H9 (cell line): ENCODE measurements at regions not wholly inside any gene's neighbourhood (a gene's known extent, or its start where the extent isn't known, plus 50 kb on each side); places are given as distances from the start of the nearest gene placed in this dataset.

Experiments used
- DNase-seq: peaks from one replicate; pipeline ENCODE4 v3.0.0-alpha.2; 2017
- H2AFZ ChIP-seq: one replicate; pipeline ENCODE4 v1.6.1; 2013; ENCODE audit warnings: mild to moderate bottlenecking, low read length, control low read depth, moderate library complexity
- H2AK5ac ChIP-seq: 2 replicates; pipeline ENCODE4 v1.6.1; 2013; ENCODE audit warnings: low read length, control low read depth, mixed read lengths; ENCODE audit not compliant: insufficient read length
- H2BK120ac ChIP-seq: one replicate; pipeline ENCODE4 v1.6.1; 2013; ENCODE audit warnings: low read depth, mild to moderate bottlenecking, low read length, control low read depth, inconsistent platforms; ENCODE audit not compliant: poor library complexity, severe bottlenecking
- H2BK12ac ChIP-seq: 2 replicates; pipeline ENCODE4 v1.6.1; 2013; ENCODE audit warnings: low read length, control low read depth, mixed read lengths, low read depth; ENCODE audit not compliant: insufficient read length
- H2BK15ac ChIP-seq: 2 replicates; pipeline ENCODE4 v1.6.1; 2013; ENCODE audit warnings: low read depth, low read length, control low read depth
- H2BK20ac ChIP-seq: one replicate; pipeline ENCODE4 v1.6.1; 2013; ENCODE audit warnings: low read depth, mild to moderate bottlenecking, low read length, control low read depth, inconsistent platforms; ENCODE audit not compliant: poor library complexity, severe bottlenecking
- H2BK5ac ChIP-seq: 2 replicates; pipeline ENCODE4 v1.6.1; 2013; ENCODE audit warnings: low read length, control low read depth, mixed read lengths; ENCODE audit not compliant: insufficient read length
- H3K14ac ChIP-seq: 2 replicates; pipeline ENCODE4 v1.6.1; 2013; ENCODE audit warnings: low read length, control low read depth; ENCODE audit not compliant: insufficient read depth
- H3K18ac ChIP-seq: 2 replicates; pipeline ENCODE4 v1.6.1; 2013; ENCODE audit warnings: low read depth, mild to moderate bottlenecking, mixed read lengths, low read length, control low read depth; ENCODE audit not compliant: insufficient read length
- H3K23ac ChIP-seq: 2 replicates; pipeline ENCODE4 v1.6.1; 2013; ENCODE audit warnings: low read length, control low read depth, mixed read lengths, low read depth; ENCODE audit not compliant: insufficient read length
- H3K23me2 ChIP-seq: 2 replicates; pipeline ENCODE4 v1.6.1; 2013; ENCODE audit warnings: low read depth, mild to moderate bottlenecking, mixed read lengths, low read length, control low read depth; ENCODE audit not compliant: insufficient read length, poor library complexity, severe bottlenecking
- H3K27ac ChIP-seq: 2 replicates; pipeline ENCODE4 v1.5.1; 2013; ENCODE audit warnings: low read length, control low read depth, mixed read lengths, low read depth; ENCODE audit not compliant: insufficient read length
- H3K27me3 ChIP-seq: 2 replicates; pipeline ENCODE4 v1.6.1; 2013; ENCODE audit warnings: low read length, control low read depth, inconsistent platforms; ENCODE audit not compliant: insufficient read depth
- H3K4ac ChIP-seq: 2 replicates; pipeline ENCODE4 v1.6.1; 2013; ENCODE audit warnings: low read depth, mild to moderate bottlenecking, control low read depth, inconsistent platforms, low read length, moderate library complexity
- H3K4me1 ChIP-seq: 2 replicates; pipeline ENCODE4 v1.6.1; 2013; ENCODE audit warnings: low read length, control low read depth, inconsistent platforms; ENCODE audit not compliant: insufficient read depth
- H3K4me2 ChIP-seq: 2 replicates; pipeline ENCODE4 v1.6.1; 2013; ENCODE audit warnings: low read length, control low read depth, mixed read lengths; ENCODE audit not compliant: insufficient read length, insufficient read depth
- H3K56ac ChIP-seq: 2 replicates; pipeline ENCODE4 v1.6.1; 2013; ENCODE audit warnings: low read depth, mild to moderate bottlenecking, mixed read lengths, low read length, control low read depth; ENCODE audit not compliant: insufficient read length
- H3K79me1 ChIP-seq: 2 replicates; pipeline ENCODE4 v1.6.1; 2013; ENCODE audit warnings: low read depth, mild to moderate bottlenecking, moderate library complexity, low read length, control low read depth, inconsistent platforms; ENCODE audit not compliant: insufficient read depth, poor library complexity, severe bottlenecking
- H3K79me2 ChIP-seq: 2 replicates; pipeline ENCODE4 v1.6.1; 2013; ENCODE audit warnings: low read length, control low read depth, inconsistent platforms; ENCODE audit not compliant: insufficient read depth
- H3K9ac ChIP-seq: 2 replicates; pipeline ENCODE4 v1.6.1; 2013; ENCODE audit warnings: low read length, control low read depth, mixed read lengths; ENCODE audit not compliant: insufficient read length; ENCODE audit errors: extremely low read depth
- H3K9me3 ChIP-seq: one replicate; pipeline ENCODE4 v1.6.1; 2013; ENCODE audit warnings: low read depth, low read length, inconsistent platforms; ENCODE audit not compliant: control insufficient read depth
- H3T11ph ChIP-seq: one replicate; pipeline ENCODE4 v1.6.1; 2013; ENCODE audit warnings: mild to moderate bottlenecking, low read length, control low read depth, inconsistent platforms
- H4K20me1 ChIP-seq: one replicate; pipeline ENCODE4 v1.6.1; 2013; ENCODE audit not compliant: control insufficient read depth, insufficient read length, insufficient read depth
- H4K5ac ChIP-seq: 2 replicates; pipeline ENCODE4 v1.6.1; 2013; ENCODE audit warnings: low read depth, mild to moderate bottlenecking, mixed read lengths, low read length, control low read depth; ENCODE audit not compliant: insufficient read length
- H4K8ac ChIP-seq: replicated peaks from 2 replicates; pipeline ENCODE4 v1.6.1; 2013; ENCODE audit warnings: low read length, control low read depth, mixed read lengths, low read depth; ENCODE audit not compliant: insufficient read length
- H4K91ac ChIP-seq: 2 replicates; pipeline ENCODE4 v1.6.1; 2013; ENCODE audit warnings: low read depth, mild to moderate bottlenecking, moderate library complexity, mixed read lengths, low read length, control low read depth; ENCODE audit not compliant: insufficient read length
- H3K27ac Mint-ChIP-seq, 3 experiments: 2 replicates in 2 of 3; 3 replicates in 1 of 3; pipeline ENCODE4 v1.8.0; 2020 to 2021; ENCODE audit warnings: mixed read lengths in 3 of 3, mild to moderate bottlenecking in 1 of 3, moderate library complexity in 1 of 3
- H3K27me3 Mint-ChIP-seq: 2 replicates; pipeline ENCODE4 v1.8.0; 2021; ENCODE audit warnings: low read depth, mild to moderate bottlenecking, moderate library complexity, mixed read lengths
- H3K36me3 Mint-ChIP-seq, 3 experiments: 2 replicates in 2 of 3; 3 replicates in 1 of 3; pipeline ENCODE4 v1.8.0; 2020 to 2021; ENCODE audit warnings: low read depth in 3 of 3, mixed read lengths in 3 of 3; ENCODE audit not compliant: insufficient read depth in 1 of 3
- H3K4me1 Mint-ChIP-seq, 2 experiments: 2 replicates each; pipeline ENCODE4 v1.8.0; 2020; ENCODE audit warnings: mixed read lengths in 2 of 2
- H3K4me3 Mint-ChIP-seq, 2 experiments: 2 replicates in 1 of 2; 3 replicates in 1 of 2; pipeline ENCODE4 v1.8.0; 2020 to 2021; ENCODE audit warnings: mild to moderate bottlenecking in 2 of 2, mixed read lengths in 2 of 2, moderate library complexity in 1 of 2
- H3K9me3 Mint-ChIP-seq, 2 experiments: 2 replicates in 1 of 2; 3 replicates in 1 of 2; pipeline ENCODE4 v1.8.0; 2020; ENCODE audit warnings: mild to moderate bottlenecking in 2 of 2, mixed read lengths in 2 of 2, moderate library complexity in 1 of 2
- WGBS: extraction: QIAGEN DNeasy Blood & Tissue Kit; methylation state at CpG from one replicate; pipeline ENCODE4 v1.1.7; 2013; ENCODE audit warnings: missing lambda C conversion rate, low lambda C conversion rate, mixed read lengths; ENCODE audit not compliant: insufficient read length; ENCODE audit errors: extremely low coverage; 5-methylcytosine and 5-hydroxymethylcytosine counted together
- TF ChIP-seq, protein P1 (sequence below): fragments of 200-600 bp; sonication (generic); conservative IDR thresholded peaks from 3 replicates; pipeline ENCODE4 v1.8.0; 2021; ENCODE audit warnings: antibody characterized with exemption, mild to moderate bottlenecking

DNA sequence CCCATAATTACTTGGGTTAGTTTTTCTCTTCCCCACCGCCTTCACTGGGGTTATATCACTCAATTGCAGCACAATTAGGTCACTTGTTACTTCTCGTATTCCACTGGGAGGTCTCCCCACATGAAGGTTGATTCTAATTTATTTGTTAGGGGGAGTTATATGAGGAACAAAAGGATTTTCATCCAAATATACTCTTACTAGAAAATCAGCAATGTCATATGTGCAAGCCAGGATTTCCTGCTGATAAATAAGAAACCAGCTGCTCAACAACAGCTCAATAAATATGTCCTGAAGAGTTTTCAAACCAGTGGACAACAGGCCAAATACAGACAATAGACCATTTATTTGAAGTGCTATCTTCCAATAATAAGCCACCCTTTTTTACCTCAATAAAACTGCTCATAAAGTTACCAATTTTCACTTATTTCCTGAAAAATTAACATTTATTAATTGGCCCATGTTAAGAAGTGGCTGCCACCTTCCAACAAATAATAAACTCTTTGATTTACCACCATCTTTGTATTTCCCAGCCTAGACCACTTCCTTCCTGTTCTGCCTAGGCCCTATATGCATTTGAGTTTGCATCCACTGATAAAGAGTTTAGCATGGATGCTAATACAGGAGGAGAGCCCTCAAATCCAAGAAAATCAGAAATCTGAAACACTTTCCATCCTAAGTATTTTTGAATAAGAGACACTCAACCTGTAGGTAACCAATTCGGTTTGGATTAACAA, 184.4 kb upstream of the SLC39A10 start:
- no peak overlapping the region for H3K23ac ChIP-seq
- H3K23me2 ChIP-seq: no peaks in the 10 kb centered on the region
- H3K18ac ChIP-seq: no peak overlapping the region
- H3K56ac ChIP-seq: no peak overlapping the region
- no peak for DNase-seq
- H3K4me2 ChIP-seq: no peak overlapping the region
- 0 out of 2 replicates have a peak, but pooled peaks cover 2% of the 10 kb centered on the region for H3K27me3 Mint-ChIP-seq
- H3K79me1 ChIP-seq: no peaks in the 10 kb centered on the region
- no peak overlapping the region for H3K9ac ChIP-seq
- TF ChIP-seq, protein P1, sequence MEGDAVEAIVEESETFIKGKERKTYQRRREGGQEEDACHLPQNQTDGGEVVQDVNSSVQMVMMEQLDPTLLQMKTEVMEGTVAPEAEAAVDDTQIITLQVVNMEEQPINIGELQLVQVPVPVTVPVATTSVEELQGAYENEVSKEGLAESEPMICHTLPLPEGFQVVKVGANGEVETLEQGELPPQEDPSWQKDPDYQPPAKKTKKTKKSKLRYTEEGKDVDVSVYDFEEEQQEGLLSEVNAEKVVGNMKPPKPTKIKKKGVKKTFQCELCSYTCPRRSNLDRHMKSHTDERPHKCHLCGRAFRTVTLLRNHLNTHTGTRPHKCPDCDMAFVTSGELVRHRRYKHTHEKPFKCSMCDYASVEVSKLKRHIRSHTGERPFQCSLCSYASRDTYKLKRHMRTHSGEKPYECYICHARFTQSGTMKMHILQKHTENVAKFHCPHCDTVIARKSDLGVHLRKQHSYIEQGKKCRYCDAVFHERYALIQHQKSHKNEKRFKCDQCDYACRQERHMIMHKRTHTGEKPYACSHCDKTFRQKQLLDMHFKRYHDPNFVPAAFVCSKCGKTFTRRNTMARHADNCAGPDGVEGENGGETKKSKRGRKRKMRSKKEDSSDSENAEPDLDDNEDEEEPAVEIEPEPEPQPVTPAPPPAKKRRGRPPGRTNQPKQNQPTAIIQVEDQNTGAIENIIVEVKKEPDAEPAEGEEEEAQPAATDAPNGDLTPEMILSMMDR: no peak
- no peak overlapping the region for H2BK15ac ChIP-seq
- no peaks in the 10 kb centered on the region for H3K9me3 ChIP-seq
- no peaks in the 10 kb centered on the region for H3K4me1 ChIP-seq
- no peak overlapping the region for H2BK12ac ChIP-seq
- no peaks in the 10 kb centered on the region for H3K4me1 Mint-ChIP-seq
- H3K36me3 Mint-ChIP-seq: no peaks in the 10 kb centered on the region; a peak in 1 of 7 replicates
- no peak overlapping the region for H3K4ac ChIP-seq
- no peak overlapping the region for H4K91ac ChIP-seq
- H2BK120ac ChIP-seq: no peak overlapping the region
- no peak overlapping the region for H3T11ph ChIP-seq
- H4K8ac ChIP-seq: no peak overlapping the region
- H3K4me3 Mint-ChIP-seq: no peak overlapping the region
- H4K20me1 ChIP-seq: no peaks in the 10 kb centered on the region
- H3K14ac ChIP-seq: no peak overlapping the region
- no peak overlapping the region for H2AK5ac ChIP-seq
- no peaks in the 10 kb centered on the region for H3K9me3 Mint-ChIP-seq
- no peak overlapping the region for H2AFZ ChIP-seq
- no peak overlapping the region for H3K27ac Mint-ChIP-seq
- H2BK20ac ChIP-seq: no peak overlapping the region
- WGBS: no CpG with 5 or more reads among the region's 3 CpGs
- H4K5ac ChIP-seq: no peak overlapping the region
- H3K79me2 ChIP-seq: no peaks in the 10 kb centered on the region
- no peak overlapping the region for H3K27ac ChIP-seq
- H2BK5ac ChIP-seq: no peak overlapping the region
- H3K27me3 ChIP-seq: no peaks in the 10 kb centered on the region
